ENCODE measurements at regions not wholly inside any gene's neighbourhood (a gene's known extent, or its start where the extent isn't known, plus 50 kb on each side); places are given as distances from the start of the nearest gene placed in this dataset.

DNA sequence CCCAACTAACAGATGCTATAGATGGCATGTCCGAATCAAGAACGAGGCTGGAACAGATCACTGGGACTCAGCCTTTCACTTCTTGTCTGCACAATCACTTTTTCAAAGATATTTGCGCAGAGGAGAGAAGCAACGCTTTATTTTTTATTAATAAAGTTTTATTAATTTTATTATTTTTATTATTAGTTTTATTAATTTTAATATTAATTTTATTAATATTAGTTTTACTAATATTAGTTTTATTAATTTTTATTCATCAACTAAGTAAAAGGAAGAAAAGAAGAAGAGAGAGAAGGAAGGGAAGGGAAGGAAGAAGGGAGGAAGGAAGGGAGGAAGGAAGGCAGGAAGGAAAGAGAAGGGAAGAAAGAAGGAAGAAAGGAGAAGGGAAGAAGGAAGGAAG, 236.4 kb upstream of the HHIP start:
- Histone ChIP-seq H3K27ac (no peak overlapping the region), H3K4me3 (no peak overlapping the region), H3K4me1 (no peaks in the 10 kb centered on the region), H3K36me3 (no peaks in the 10 kb centered on the region), H3K9me3 (no peaks in the 10 kb centered on the region), H3K27me3 (no peaks in the 10 kb centered on the region)
- intact Hi-C loops (cut with DNase I) = no loop called here
- no peak for ATAC-seq
- TF ChIP-seq, protein P1, sequence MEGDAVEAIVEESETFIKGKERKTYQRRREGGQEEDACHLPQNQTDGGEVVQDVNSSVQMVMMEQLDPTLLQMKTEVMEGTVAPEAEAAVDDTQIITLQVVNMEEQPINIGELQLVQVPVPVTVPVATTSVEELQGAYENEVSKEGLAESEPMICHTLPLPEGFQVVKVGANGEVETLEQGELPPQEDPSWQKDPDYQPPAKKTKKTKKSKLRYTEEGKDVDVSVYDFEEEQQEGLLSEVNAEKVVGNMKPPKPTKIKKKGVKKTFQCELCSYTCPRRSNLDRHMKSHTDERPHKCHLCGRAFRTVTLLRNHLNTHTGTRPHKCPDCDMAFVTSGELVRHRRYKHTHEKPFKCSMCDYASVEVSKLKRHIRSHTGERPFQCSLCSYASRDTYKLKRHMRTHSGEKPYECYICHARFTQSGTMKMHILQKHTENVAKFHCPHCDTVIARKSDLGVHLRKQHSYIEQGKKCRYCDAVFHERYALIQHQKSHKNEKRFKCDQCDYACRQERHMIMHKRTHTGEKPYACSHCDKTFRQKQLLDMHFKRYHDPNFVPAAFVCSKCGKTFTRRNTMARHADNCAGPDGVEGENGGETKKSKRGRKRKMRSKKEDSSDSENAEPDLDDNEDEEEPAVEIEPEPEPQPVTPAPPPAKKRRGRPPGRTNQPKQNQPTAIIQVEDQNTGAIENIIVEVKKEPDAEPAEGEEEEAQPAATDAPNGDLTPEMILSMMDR (IDR thresholded peaks at IDR 0.05) = no peak
- WGBS, 2 donors = 62 to 87% methylated on average over 4 of the region's 4 CpGs
- DNase-seq = no peak

DNA sequence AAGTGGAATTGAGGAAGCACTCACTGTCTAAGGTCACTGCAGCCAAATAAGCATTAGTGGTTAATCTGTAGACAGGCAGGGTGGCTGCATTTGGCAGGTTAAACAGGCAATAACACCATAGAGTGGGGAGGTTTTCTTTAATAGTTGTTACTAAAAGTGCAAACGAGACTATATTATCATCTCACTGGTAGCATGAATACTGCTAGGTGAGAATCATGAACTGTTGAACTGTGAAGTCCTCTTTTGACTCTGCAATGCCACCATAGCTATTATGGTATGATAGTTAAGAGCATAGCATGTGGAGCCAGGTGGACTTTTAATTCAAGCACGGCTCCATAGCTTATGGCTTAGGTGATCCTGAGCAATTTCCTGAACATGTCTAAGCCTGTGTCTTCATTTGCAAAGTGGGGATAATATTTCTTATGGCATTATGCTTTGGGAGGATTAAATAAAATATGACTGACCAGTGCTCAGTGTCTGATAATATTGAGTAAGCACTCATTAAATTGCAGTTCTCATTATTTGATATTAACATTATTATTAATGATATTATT, 235.6 kb upstream of the HHIP start:
- H3K4me1 ChIP-seq = no peaks in the 10 kb centered on the region
- TF ChIP-seq, protein P1 (IDR thresholded peaks at IDR 0.05) = no peak
- H3K27me3 ChIP-seq = no peaks in the 10 kb centered on the region
- no peak overlapping the region for H3K4me3 ChIP-seq
- H3K9me3 ChIP-seq = no peaks in the 10 kb centered on the region
- DNase-seq = no peak
- H3K27ac ChIP-seq = no peak overlapping the region
- WGBS, 2 donors = 74 to 78% methylated on average over 2 of the region's 2 CpGs
- no peak for ATAC-seq
- H3K36me3 ChIP-seq = no peaks in the 10 kb centered on the region
- intact Hi-C loops (cut with DNase I) = no loop called here

DNA sequence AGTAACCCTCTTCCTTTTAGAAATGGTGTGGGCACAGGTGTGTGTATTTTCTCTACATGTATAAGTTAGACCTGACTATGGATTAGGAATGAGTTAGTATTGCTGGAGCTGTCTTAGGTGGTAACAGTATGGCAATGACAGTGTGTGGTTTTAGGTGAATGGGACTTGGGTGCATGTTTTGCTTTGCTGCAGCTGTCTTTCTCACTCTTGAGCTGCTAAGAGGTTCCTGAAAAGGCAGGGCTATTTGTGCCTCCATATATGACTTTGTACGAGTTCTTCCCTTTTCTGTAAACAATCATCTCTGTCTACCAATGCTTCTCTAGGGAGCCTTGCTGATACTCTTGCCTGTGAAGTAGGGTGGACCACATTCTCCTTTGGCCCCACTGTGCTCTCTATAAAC, 234.8 kb upstream of the HHIP start:
- no peaks in the 10 kb centered on the region for H3K36me3 ChIP-seq
- no peaks in the 10 kb centered on the region for H3K9me3 ChIP-seq
- no peaks in the 10 kb centered on the region for H3K4me1 ChIP-seq
- TF ChIP-seq, protein P1 (IDR thresholded peaks at IDR 0.05) = no peak
- no peak overlapping the region for H3K27ac ChIP-seq
- no peaks in the 10 kb centered on the region for H3K27me3 ChIP-seq
- H3K4me3 ChIP-seq = no peak overlapping the region
- ATAC-seq (no peak), DNase-seq (no peak)
- intact Hi-C loops (cut with DNase I) = no loop called here
- 59 to 61% methylated on average over 1 of the region's 1 CpG for WGBS, 2 donors

DNA sequence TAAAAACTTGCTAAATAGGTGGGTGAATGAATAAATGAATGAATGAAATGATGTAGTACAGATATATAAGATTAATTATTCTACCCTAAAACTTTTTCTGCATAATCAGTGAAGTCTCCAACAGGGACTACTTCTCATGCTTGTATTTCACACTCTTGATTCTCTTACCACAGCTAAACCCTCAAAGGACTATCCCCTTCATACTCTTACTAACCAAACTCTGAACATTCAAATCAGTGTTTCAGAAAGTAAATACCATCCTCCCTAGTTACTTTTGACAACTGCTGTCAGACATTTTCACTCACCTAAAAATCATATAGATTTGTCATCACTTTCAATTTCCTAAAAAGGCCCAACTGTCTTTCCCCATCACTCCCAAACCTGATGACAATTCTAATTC, 234.3 kb upstream of the HHIP start:
- DNase-seq = no peak
- no peaks in the 10 kb centered on the region for H3K4me1 ChIP-seq
- no peak overlapping the region for H3K27ac ChIP-seq
- no peak for ATAC-seq
- intact Hi-C loops (cut with DNase I) = no loop called here
- H3K36me3 ChIP-seq = no peaks in the 10 kb centered on the region
- H3K27me3 ChIP-seq = no peaks in the 10 kb centered on the region
- H3K4me3 ChIP-seq = no peak overlapping the region
- TF ChIP-seq, protein P1 (IDR thresholded peaks at IDR 0.05) = no peak
- H3K9me3 ChIP-seq = no peaks in the 10 kb centered on the region
